Transverse colon (tissue), 4 donors: ENCODE measurements at regions not wholly inside any gene's neighbourhood (a gene's known extent, or its start where the extent isn't known, plus 50 kb on each side); places are given as distances from the start of the nearest gene placed in this dataset.

Experiments used
- DNase-seq: peaks from one replicate; pipeline ENCODE4 v3.0.0-alpha.2; 2019
- H3K27ac ChIP-seq, 4 donors: fragments of 200-600 bp; sonication (generic); 2 replicates each; pipeline ENCODE4 v1.5.1; 2016 to 2018; ENCODE audit warnings: inconsistent platforms in 4 of 4
- H3K27me3 ChIP-seq: fragments of 200-600 bp; sonication (generic); 2 replicates; pipeline ENCODE4 v1.5.1; 2017; ENCODE audit warnings: inconsistent platforms
- H3K36me3 ChIP-seq, 4 donors: fragments of 200-600 bp; sonication (generic); 2 replicates each; pipeline ENCODE4 v1.5.1; 2017 to 2019; ENCODE audit warnings: inconsistent platforms in 4 of 4
- H3K4me1 ChIP-seq, 4 donors: fragments of 200-600 bp; sonication (generic); 2 replicates each; pipeline ENCODE4 v1.5.1; 2017 to 2020; ENCODE audit warnings: inconsistent platforms in 4 of 4
- H3K4me3 ChIP-seq, 4 donors: fragments of 200-600 bp; sonication (generic); 1 replicate in 1 of 4; 2 replicates in 3 of 4; pipeline versions ENCODE4 v1.5.1 to v1.6.1; 2017 to 2019; ENCODE audit warnings: inconsistent platforms in 4 of 4
- H3K9me3 ChIP-seq, 2 donors: fragments of 200-600 bp; sonication (generic); 2 replicates each; pipeline ENCODE4 v1.5.1; 2017 to 2019; ENCODE audit warnings: inconsistent platforms in 2 of 2
- CTCF ChIP-seq, 5 experiments: fragments of 200-600 bp in 3 of 5; fragments of 450-650 bp in 2 of 5; sonication (generic) in 3 of 5; IDR thresholded peaks; 1 replicate in 2 of 5; 2 replicates in 3 of 5; pipeline ENCODE4 v1.5.1; 2016 to 2017; ENCODE audit warnings: antibody characterized with exemption in 5 of 5, inconsistent platforms in 3 of 5, mild to moderate bottlenecking in 2 of 5, moderate library complexity in 1 of 5
- EP300 ChIP-seq: sonication (generic); formaldehyde crosslinking; IDR thresholded peaks from one replicate; pipeline ENCODE4 v1.6.1; 2017; ENCODE audit warnings: antibody characterized with exemption, low read depth
- POLR2A ChIP-seq: fragments of 450-650 bp; IDR thresholded peaks from one replicate; pipeline ENCODE4 v1.6.1; 2016; ENCODE audit warnings: antibody characterized with exemption, mild to moderate bottlenecking, moderate library complexity
- POLR2AphosphoS5 ChIP-seq, 3 donors: sonication (generic); formaldehyde crosslinking; IDR thresholded peaks; one replicate each; pipeline ENCODE4 v1.6.1; 2016; ENCODE audit warnings: antibody characterized with exemption in 3 of 3
- WGBS, 2 donors: methylation state at CpG; one replicate each; pipeline ENCODE4 v1.1.5; 2018; ENCODE audit warnings: low coverage in 1 of 2; 5-methylcytosine and 5-hydroxymethylcytosine counted together
- in situ Hi-C, 4 donors: fragments of 200-750 bp; cut with MboI; loops; one replicate each; pipeline versions ENCODE4 v1.15.0 to v1.15.1; 2017; ENCODE audit warnings: low sequenced_read_pairs in 3 of 4, low pct_ligation_motif_present in 1 of 4, low pct_unique_long_range_greater_than_20kb in 1 of 4
- intact Hi-C: fragments of 100-400 bp; cut with DNase I; formaldehyde crosslinking; loops from one replicate; pipeline ENCODE4 v1.15.1; 2023; ENCODE audit warnings: low total_unique reads

DNA sequence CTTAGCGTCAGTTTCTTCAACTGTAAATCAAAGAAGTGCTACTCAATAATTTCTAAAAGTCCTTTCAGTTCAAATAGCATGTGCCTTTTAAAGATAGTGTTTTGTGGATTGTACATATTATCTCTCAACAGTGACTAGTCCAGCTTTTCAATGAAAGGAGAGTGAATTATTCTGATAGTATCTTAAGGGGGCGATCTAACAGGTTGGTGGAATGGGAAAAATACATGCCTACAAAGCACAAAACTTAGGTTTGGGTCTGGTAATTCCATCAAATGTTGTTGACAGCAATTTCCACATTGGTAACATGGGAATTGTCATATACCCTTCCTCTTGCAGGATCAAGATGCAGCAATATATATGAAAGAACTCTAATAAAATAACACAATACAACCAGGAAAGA lies 50.1 kb upstream of the HDGFL1 start:
- no peak for DNase-seq
- Histone ChIP-seq H3K9me3 (no peaks in the 10 kb centered on the region), H3K36me3 (no peaks in the 10 kb centered on the region), H3K27me3 (no peaks in the 10 kb centered on the region), H3K4me3 (no peak overlapping the region), H3K4me1 (no peaks in the 10 kb centered on the region), H3K27ac (no peak overlapping the region)
- TF ChIP-seq POLR2AphosphoS5 (IDR thresholded peaks at IDR 0.05) (no peak), EP300 (no peak), POLR2A (no peak), CTCF (IDR thresholded peaks at IDR 0.05) (no peak)
- in situ Hi-C loops = no loop called here
- intact Hi-C loops = no loop called here
- 86 to 100% methylated on average over 1 to 2 of the region's 2 CpGs for WGBS, 2 donors
